EL (cell line): ENCODE measurements at regions not wholly inside any gene's neighbourhood (a gene's known extent, or its start where the extent isn't known, plus 50 kb on each side); places are given as distances from the start of the nearest gene placed in this dataset.

Source experiments
- DNase-seq: peaks from one replicate; pipeline ENCODE4 v3.0.0-alpha.2; 2016

DNA sequence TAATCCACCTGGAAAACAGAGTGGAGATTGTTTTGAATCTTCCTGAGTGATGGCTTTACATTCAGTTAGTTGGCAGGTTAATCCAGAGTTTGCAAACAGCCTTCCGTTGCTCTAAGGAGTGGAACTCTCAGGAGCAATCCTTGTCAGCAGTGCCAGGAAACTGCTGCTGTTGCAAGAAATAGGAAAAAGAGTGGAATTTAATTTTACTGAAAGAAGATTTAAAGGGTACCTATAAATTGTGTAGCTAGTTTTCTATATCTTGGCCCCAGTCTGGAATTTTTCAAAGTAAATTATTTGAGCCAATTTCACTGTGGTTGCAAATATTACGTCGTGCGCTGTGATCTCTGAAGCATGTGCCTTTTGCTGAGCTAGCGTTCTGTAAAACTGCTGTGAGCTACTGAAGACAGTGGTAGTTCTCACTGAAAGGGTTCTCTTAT lies 55.5 kb upstream of the SLC5A12 start:
- no peak for DNase-seq

DNA sequence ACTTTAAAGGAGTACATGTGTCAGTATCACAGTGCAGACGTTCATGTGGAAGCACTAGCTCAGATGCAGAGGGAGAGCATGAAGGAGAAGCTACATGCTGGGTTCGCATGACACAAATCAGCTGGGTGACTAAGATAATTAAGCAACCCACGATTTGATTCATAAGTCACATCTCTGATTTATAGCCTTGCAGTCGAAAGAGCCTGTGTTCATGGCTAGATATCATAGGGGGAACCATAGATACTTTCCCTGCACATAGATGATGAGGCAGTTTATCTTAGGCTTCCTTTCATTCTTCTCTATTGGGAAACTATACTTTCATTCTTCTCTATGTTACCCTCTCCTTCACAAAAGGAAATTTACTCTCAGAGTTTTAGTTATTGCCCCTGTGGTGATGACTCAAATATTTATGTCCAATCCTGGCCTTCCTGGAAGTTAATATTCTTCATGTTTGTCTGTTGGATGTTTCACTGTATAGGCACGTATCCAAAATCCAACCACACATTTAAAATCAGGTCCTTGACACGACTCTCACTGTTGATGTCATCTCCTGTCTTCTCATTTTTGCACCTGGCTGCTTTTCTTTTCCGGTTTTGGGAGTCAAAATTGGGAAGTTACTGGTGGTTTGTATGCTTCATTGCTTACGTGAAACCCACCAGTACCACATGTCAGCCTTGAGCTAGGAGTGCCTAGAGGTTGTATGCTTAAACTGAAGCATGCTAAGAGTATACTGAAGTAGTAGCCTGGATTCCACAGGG lies 56.3 kb upstream of the SLC5A12 start:
- peak; percentile 68 for DNase-seq

DNA sequence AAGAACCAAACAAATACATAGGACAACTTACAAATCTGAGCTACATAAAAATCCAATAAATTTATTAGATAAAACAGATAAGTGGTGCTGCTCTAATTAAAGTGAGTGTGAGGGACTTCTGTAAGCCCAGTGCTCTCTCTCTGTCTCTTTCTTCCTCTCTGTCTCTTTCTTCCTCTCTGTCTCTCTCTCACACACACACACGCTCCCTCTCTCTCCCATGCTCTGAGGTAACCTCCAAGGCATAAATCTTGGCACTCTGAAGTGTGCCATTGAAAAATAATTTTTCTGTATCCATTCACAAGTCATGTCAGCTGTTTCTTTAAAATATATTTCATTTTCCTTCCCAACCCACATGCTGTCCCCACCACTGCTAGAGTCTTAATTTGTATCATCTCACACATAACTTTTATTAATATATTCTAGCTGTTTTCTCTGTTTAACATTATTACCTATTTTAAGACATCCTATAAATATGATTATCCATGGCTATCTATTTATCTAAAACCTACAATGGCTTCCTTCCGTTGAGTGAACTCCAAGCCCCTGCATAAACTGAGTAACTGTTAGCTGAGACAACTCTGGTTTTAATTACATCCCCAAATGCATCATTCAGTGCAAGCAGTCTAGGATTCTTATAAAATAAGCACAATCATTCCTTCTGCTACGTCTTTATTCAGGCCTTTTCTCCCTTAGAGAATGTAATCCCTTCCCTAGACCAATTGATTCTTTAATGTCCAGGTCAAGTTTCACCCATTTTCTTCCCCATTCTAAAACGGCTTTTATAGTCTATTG lies 57.4 kb upstream of the SLC5A12 start:
- DNase-seq = no peak

DNA sequence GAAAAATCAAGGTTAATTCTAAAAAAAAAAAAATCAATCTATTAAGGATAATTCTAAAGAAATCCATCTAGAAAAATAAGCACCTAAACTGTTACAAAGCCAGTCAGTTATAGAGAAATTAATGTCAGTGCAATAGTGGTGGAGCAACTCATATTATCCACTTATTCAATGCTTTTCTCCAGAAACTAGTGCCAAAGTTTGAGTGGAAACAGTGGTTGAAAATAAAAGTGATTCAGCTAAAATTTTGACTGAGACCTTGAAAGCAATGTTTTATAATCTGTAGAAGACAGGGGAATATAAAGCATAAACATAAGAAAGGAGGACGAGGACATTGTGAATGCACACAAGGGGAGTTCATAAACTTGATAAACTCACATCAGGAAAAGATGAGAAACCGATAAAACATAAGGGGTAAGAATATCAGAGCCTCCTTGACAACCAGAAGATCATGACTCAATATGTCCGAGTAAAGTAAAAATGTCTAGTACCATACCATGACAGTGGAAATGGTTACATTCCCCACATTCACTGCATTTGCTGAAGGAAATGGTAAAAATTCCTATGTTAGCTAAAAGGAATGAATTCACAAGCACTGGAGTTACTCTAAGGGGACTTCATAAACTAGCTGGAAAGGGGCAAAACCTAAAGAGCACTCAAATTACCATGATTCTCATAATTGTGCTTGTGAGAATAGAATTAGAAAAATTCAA lies 58.7 kb upstream of the SLC5A12 start:
- no peak for DNase-seq

DNA sequence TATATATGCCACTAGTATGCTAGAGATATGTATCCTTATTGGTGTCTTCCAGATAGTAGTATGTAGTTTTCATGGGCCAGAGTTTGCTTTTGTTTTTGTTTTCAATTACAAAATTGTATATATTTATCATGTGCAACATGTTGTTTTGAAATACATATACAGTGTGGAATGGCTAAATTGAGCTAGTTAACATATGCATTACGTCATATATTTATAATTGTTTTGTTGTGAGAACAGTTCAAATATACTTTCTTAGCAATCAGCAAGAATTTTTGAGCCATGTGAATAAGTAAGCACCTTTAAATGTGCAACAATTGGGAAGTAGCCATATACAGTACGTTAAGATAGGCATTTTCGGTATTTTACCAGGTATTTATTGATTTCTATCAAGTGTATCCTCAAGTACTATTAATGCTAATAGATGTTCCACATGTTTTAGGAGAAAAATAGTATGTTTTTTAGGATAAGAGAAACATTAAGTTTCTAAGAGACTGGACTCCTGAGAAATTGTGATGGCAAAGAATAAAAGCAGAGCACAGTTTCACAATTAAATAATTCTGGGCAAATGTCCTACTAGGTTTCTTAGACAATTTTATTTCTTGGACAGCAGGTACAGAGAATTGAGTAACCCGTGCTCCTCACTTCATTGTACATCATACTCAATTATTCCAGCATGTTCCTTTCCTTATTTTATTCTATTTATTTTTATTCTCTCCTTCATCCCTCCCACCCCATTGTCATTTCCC lies 60.5 kb upstream of the SLC5A12 start:
- DNase-seq = no peak

DNA sequence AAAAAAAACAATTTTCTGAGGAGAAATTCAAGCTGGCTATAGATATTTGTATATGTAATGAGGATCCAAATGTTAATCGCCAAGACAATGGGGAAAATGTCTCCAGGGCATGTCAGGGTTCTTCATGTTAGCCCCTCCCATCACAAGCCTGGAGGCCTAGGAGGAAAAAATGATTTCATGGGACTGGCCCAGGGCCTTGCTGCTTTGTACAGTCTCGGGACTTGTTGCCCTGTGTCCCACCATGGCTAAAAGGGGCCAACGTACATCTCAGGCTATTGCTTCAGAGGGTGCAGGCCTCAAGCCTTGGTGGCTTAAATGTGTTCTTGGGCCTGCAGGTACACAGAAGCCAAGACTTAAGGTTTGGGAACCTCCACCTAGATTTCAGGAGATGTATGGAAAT lies 62.1 kb upstream of the SLC5A12 start:
- no peak for DNase-seq

DNA sequence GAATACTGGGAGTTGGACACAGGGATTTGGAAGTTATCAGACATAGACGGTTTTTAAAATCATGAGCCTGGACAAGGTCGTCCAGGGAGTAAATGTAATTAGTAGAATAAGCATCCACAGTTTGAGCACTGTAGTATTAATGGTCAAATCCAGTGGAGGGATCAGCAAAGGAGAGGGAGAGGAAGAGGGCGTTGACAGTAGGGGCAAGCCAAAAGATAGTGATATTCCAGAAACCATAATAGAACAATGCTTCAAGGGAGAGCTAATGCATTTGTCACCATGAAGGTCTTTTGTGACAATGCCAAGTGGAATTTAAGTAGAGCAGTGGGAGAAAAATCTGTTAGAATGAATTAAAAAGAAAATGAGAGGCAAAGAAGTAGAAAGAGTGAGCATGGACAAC lies 68.9 kb upstream of the SLC5A12 start:
- no peak for DNase-seq

DNA sequence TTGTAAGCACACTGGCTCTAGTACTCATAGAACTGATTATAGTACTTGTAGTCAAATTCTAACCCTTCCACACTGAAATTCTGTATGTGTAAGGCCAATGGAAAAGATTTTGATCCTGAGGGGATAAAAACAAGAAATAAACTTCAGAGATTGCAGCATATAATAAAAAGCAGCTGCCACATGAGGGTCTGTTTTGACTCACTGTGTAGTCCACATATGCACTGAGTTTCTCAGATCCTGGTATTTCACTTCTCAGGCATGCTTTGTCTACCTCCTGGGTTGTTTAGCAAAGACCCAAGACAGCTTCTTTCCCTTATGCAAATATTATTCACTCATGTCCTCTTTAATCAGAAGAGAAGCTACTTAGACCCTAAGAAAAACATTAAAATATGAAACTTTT lies 71.1 kb upstream of the SLC5A12 start:
- no peak for DNase-seq

DNA sequence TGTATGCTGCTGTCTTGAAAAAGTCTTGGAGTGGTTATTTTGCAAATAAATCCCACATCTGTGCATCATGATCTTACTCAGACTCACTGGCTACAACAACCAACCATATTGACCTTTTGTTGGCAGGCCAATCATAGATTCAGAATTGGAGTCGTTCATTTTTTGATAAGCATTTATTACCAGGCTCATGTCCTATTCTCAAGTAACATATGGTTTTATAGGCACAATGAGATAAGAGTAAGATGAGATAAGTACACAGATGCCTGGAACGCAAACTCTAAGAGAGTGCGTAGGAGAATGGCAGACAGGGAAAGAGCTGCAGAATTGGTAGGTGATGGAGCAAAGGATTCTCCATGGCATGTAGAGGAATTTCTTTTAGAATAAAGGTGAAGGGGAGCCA lies 71.6 kb upstream of the SLC5A12 start:
- DNase-seq = no peak

DNA sequence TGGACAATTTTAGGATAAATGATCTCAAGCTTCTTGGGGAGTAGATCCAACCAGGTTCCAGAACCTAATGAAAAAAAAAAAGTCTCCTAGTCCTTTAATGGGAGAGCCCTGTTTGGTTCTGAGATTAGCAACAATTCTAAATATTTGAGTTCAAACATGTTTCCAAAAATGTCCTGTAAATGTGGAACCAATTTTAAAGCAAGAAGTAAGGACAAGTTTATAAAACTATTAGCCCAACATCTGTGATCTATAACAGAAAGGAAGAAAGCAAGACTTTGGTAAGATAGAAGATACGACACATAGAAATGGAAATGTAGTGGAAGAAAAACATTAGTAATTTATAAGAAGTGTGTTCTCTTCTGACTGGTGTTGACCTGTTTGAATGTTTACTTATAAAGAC lies 79.7 kb upstream of the SLC5A12 start:
- DNase-seq = no peak

DNA sequence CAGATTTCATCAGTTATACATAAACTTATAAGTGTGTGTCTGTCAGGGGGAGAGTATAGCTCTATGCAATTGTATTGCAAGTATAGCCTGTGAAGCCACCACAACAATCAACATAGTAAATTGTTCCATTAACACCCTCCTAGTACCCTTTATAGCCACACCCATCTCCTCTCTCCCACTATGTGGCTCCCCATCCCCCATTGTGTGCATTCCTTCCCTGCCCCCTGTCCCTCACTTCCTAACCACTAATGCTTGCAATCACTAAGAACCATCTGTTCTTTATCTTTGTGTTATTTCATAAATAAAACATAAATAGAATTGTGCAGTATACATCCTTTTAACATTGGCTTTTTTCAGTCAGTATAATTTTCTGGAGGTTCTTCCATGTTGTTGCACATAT lies 83.1 kb upstream of the SLC5A12 start:
- no peak for DNase-seq

DNA sequence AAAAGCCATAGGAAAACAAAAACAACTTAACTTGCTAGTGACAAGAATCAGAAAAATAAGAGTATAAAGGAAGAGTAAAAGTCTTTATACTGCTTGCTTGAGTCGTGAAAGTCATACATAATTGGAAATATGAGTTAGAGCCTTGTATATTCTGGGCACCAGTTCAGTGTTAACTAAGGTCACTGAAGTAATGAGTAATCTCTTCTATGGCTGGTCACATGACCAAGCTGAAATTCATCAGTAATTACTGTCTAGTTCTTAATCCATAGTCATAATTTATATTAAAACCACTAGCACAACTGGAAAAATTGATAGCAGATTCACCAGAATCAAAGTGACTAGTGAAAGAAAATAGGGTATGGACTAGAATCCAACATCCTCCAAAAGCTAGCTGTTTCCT lies 84.4 kb upstream of the SLC5A12 start:
- DNase-seq = peak; percentile 42

DNA sequence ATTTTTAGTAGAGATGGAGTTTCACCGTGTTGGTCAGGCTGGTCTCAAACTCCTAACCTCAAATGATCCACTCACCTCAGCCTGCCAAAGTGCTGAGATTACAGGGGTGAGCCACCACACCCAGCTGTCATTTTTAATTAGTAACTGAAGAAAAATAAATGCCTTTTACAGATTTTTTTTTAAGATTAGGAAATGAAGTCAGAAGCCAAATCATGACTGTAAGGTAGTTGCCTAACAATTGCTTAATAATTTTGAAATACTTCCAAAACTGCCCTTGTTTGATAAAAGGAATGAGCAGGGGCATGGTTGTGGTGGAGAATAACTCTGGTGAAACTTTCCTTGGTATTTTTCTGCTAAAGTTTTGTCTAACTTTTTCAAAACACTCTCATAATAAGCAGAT lies 98.9 kb upstream of the SLC5A12 start:
- peak; percentile 78 for DNase-seq

DNA sequence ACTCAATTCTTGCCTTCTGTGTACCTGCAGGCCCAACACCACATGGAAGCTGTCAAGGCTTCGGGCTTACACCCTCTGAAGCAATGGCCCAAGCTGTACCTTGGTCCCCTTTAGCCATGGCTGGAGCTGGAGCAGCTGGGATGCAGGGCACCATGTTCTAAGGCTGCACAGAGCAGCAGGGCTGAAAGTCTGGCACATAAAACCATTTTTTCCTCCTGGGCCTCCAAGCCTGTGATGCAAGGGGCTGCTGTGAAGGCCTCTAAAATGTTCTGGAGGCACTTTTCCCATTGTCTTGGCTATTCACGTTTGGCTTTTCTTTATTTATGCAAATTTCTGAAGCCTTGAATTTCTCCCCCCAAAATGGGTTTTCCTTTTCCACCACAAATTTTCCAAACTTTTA lies 102.1 kb upstream of the SLC5A12 start:
- DNase-seq = no peak

DNA sequence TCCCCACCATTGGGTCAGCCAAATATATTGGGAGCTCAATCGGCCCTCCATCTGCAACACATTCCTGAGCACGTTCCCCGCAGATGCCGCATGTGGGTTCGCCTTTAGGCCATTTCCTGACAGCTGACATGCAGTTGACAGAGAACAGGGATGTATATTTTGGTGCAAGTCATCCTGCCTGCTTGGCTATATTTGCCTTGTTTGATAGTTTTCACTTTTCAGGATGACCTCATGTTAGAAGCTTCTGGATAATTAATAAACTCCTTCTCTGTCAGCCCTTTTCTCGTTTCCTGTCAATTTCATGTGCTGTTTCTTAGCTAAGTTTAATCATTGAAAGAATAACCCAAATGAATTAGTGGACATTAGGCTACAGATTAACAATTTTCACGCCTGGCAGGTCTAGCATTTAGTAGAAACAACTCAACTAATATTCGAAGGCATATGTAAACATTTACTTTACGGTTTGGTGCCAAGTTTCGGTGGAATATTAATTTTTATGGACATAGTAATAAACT lies 105.8 kb upstream of the SLC5A12 start:
- DNase-seq = peak; percentile 42

DNA sequence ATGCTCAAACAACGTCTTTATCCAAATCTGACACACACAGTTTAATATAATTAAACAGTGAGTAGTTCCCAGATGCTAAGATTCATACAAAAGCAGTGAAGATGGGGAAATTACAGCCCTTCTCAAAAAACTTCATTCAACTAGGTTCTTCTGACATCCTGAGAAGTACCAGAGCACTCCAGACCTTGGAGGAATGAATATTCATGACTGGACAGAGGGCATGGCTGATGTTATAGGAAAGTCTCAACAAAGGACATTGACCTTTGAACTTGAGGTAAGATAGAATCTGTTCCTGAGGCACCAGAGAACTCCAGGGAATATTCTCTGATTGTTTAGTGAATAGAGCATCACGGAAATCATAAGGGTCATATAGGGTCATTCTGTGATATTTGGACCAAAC lies 106.4 kb upstream of the SLC5A12 start:
- no peak for DNase-seq

DNA sequence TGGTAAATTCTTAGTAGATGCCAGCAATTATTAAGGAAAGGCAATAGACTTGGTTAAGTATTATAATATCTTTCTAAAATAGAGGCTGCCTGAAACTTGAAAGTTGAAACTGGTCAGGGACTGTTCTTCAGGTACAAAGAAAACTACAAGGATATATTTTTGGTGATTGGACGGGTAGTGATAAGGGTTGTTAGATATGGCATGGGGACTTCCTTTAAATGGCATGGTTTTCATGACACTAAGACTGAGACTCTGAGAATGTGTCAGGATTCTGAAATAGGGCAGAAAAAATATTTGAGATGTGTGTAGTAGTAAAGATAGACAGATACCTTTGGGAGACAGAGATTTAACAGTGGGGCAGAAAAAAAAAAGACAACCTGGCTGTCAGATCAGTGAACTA lies 108.4 kb upstream of the SLC5A12 start:
- DNase-seq = no peak

DNA sequence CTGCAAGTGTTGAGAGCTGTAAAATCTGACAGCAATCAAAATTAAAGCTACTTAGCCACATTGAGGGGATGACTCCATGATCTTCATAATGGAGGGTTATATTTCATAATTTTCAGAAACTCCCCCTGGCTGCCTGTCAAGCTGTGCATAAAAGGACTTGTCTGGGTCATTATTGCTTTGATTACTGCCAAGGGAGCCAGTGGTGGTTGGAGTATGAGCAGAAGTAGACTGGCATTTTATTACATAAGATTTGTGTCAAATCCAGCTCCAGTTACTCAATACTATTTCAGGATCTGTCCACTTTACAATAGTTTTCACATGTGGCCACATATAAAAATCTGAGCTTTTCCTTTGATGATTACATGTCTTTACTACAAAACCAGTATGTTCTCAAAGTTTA lies 108.9 kb upstream of the SLC5A12 start:
- DNase-seq = no peak

DNA sequence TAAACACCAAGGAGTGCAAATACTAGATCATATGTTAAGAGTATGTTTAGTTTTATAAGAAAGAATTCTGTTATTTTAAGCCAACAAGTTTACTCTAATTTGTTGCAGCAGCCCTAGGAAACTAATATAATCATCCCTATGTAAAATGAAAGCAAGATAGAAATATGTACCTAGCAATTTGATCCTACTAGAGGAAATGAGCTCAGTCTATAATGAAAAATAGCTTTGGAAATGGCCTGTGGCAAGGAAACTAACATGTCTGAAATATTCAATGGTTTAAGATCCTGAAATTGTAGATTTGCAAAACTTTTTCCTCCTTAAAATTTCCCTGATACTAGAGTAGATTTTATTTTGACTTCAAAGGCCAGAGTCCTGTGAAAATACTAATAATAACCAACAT lies 112.7 kb upstream of the SLC5A12 start:
- DNase-seq = no peak

DNA sequence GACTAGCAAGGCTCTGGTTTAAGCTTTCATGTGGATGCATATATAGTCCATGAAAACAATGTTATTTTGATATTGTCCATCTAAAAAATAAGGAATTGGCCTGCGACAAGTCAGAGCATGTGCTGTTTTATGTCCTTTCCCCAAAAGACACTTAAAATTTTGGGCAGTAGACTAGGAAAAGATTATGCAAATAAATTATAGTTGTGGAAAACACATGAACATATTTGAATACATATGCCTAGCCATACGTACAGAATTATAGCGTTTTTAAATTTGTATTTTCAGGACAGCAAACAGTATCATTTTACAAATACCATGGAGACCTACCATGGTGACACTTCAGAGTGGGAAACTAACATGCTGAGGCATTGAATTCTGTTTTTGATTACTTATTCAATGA lies 113.8 kb upstream of the SLC5A12 start:
- DNase-seq = no peak

DNA sequence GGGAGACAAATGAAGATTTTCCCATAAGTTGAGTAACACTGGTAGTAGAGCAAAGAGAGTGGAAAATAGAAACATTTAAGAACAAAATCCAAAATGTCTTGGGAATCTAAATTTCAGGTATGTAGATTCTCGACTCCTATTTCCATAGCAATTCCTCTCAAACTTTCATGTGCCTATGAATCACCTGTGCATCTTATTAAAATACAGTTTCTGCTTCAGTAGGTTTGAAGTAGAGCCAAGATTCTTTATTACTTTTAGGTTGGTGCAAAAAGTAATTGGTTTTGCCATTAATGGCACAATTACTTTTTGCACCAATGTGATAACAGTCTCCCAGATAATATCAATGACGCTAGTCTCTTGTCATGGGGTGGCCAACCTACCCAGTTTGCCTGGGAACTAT lies 115.3 kb upstream of the SLC5A12 start:
- DNase-seq = no peak

DNA sequence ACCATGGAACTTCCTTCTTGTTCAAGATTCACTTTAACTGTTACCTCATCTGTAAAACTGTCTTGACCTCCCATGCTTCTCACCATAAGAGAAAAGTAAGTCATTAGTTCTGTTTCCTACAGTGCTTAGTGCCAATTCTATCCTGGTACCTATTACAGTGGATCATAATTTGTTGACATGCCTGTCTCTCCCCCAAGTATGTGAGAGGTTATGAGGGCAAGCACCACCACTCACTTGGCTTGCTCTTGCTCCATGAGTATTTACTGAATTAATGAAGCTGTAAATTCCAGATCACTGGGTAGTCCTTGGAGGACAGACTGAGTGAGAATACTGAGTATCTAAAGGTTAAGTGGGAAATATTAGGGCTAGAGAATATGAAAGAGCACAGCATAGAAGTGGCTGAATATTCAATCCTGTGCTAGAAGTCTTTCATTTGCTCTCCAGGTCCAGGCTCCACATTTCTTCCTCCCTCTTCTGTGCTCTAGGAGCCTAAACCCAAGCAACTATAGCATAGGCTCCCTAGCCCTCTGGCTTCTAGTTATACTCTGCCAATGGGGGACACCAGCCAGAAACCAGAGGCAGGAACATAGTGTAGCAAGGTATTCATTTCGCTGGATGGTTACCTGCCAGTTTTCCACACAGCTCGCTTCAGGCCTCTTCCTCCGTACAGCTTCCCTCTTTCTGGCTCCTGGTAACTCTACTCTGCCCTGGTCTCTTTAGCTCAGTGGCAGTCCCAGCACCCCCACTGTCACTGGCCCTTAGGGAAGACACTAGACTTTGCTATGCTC lies 118.2 kb upstream of the SLC5A12 start:
- no peak for DNase-seq
